ENCODE measurements at regions not wholly inside any gene's neighbourhood (a gene's known extent, or its start where the extent isn't known, plus 50 kb on each side); places are given as distances from the start of the nearest gene placed in this dataset.
"Not testable (repeated sequence)": the region's sequence is repeated elsewhere in the genome, so short reads cannot be mapped to it uniquely, and the experiment has no call there.

- H3K36me3 ChIP-seq (ENCODE audit: control insufficient read depth in 2 of 2, extremely low read depth in 1 of 2, insufficient read depth in 1 of 2, low read length in 1 of 2) = no peaks in the 10 kb centered on the region
- no peaks in the 10 kb centered on the region for H3K9me3 Mint-ChIP-seq
- H3K9me3 ChIP-seq = no peaks in the 10 kb centered on the region
- POLR2A ChIA-PET = interaction anchor here in 1 of 2 donors (0.7 kb wide), 1 partner anchor 72 kb away, joined by 4 read pairs; no protein-coding TSS in a partner anchor
- peaks cover 0 to 3% of the 10 kb centered on the region in 2 donors for H3K27me3 Mint-ChIP-seq
- CTCF ChIA-PET = interaction anchor here in 1 of 2 donors (0.7 kb wide), 2 partner anchors 144 to 599 kb away, joined by 3 read pairs; no protein-coding TSS in a partner anchor
- 98% methylated on average over 6 of the region's 7 CpGs for WGBS (ENCODE audit: insufficient coverage)
- H3K27ac Mint-ChIP-seq = no peak overlapping the region
- no peaks in the 10 kb centered on the region for H3K36me3 Mint-ChIP-seq
- no peaks in the 10 kb centered on the region for H3K27me3 ChIP-seq (replicated peaks in 1 of 2; ENCODE audit: control insufficient read depth in 2 of 2, extremely low read depth in 1 of 2, insufficient read depth in 2 of 2, low read length in 1 of 2)
- ATAC-seq (replicated peaks in 1 of 4) (no peak), DNase-seq (no peak)
- H3K4me3 ChIP-seq (ENCODE audit: control insufficient read depth in 1 of 2, extremely low read depth in 1 of 2, low read length in 1 of 2) = no peak overlapping the region
- no peaks in the 10 kb centered on the region for H3K4me1 ChIP-seq (ENCODE audit: control insufficient read depth in 1 of 2, extremely low read depth in 1 of 2, insufficient read depth in 2 of 2, low read length in 2 of 2)
- no peak overlapping the region for H3K27ac ChIP-seq (ENCODE audit: low read length)
- no peak overlapping the region for H3K4me3 Mint-ChIP-seq
- H3K4me1 Mint-ChIP-seq = peaks cover 0 to 2% (median 0%) of the 10 kb centered on the region in 3 donors
Measured at GRCh38 chr7:3141326-3141725, 97.7 kb upstream of the CARD11 start.

DNA sequence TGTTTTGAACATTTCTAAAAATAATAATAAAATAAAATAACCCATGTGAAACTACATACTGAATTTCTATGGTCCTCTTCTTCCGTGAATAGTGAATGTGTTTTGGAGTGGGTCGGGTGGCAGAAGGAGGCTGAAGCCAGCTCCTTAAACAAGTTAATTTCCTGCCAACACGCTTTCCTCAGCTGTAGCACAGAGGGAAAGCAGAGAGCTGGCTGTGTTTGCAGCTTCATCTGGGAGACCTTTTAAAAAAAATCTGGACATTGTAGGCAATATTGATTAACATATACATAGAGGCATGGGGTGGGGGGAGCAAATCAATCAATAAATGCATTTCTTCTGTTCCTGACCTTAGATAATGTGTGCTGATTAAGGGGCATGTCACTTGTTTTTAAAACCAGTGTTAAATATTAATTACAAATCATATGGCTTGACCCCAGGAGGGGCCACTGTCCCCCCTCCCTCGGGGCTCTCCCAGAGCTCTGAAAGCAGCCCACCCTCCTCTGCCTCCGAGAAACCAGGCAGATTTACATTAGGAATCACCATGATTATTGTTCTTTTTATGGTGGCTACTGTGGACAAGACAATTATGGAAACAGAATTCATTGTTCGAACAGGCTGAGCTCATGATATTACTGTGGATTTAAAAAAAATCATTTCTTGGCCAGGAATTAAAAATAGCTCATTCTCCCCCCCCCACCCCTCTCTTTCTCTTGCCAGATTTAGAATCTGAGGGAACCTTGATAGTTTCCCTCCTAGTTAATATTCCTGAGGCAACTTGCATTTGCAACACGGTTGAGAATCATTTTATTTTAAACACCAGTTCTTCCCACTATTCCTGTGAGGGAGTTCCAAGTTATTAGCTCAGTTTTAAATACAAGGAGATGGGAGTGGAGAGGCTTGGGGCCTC, 100.5 kb upstream of the CARD11 start:
- no peaks in the 10 kb centered on the region for H3K9me3 ChIP-seq
- no peak overlapping the region for H3K4me3 Mint-ChIP-seq
- no peaks in the 10 kb centered on the region for H3K4me1 ChIP-seq (ENCODE audit: control insufficient read depth in 1 of 2, extremely low read depth in 1 of 2, insufficient read depth in 2 of 2, low read length in 2 of 2)
- H3K27ac Mint-ChIP-seq = no peak overlapping the region
- POLR2A ChIA-PET = interaction anchor here in 1 of 2 donors (0.7 kb wide), 1 partner anchor 49 kb away, joined by 17 read pairs; no protein-coding TSS in a partner anchor
- no peak for DNase-seq
- H3K27ac ChIP-seq (ENCODE audit: low read length) = no peak overlapping the region
- no peaks in the 10 kb centered on the region for H3K9me3 Mint-ChIP-seq
- H3K27me3 Mint-ChIP-seq = peaks cover 0 to 3% of the 10 kb centered on the region in 2 donors
- no peak overlapping the region for H3K4me3 ChIP-seq (ENCODE audit: control insufficient read depth in 1 of 2, extremely low read depth in 1 of 2, low read length in 1 of 2)
- no peaks in the 10 kb centered on the region for H3K36me3 Mint-ChIP-seq
- CTCF ChIA-PET = no interaction called here
- peaks cover 0 to 1% of the 10 kb centered on the region in 2 experiments for H3K27me3 ChIP-seq (replicated peaks in 1 of 2; ENCODE audit: control insufficient read depth in 2 of 2, extremely low read depth in 1 of 2, insufficient read depth in 2 of 2, low read length in 1 of 2)
- peaks cover 2 to 7% (median 5%) of the 10 kb centered on the region in 3 donors for H3K4me1 Mint-ChIP-seq
- no CpG with 5 or more reads among the region's 7 CpGs for WGBS (ENCODE audit: insufficient coverage)
- ATAC-seq (replicated peaks in 1 of 4) = no peak
- no peaks in the 10 kb centered on the region for H3K36me3 ChIP-seq (ENCODE audit: control insufficient read depth in 2 of 2, extremely low read depth in 1 of 2, insufficient read depth in 1 of 2, low read length in 1 of 2)

GRCh38 chr7:3144776-3145125, 101.1 kb upstream of the CARD11 start:
- ATAC-seq (replicated peaks in 1 of 4); H3K9me3 ChIP-seq; H3K4me1 Mint-ChIP-seq; H3K27ac Mint-ChIP-seq; CTCF ChIA-PET; H3K27ac ChIP-seq (ENCODE audit: low read length); H3K27me3 Mint-ChIP-seq; POLR2A ChIA-PET; H3K9me3 Mint-ChIP-seq; H3K4me1 ChIP-seq (ENCODE audit: control insufficient read depth in 1 of 2, extremely low read depth in 1 of 2, insufficient read depth in 2 of 2, low read length in 2 of 2); H3K4me3 ChIP-seq (ENCODE audit: control insufficient read depth in 1 of 2, extremely low read depth in 1 of 2, low read length in 1 of 2); H3K27me3 ChIP-seq (replicated peaks in 1 of 2; ENCODE audit: control insufficient read depth in 2 of 2, extremely low read depth in 1 of 2, insufficient read depth in 2 of 2, low read length in 1 of 2); H3K36me3 Mint-ChIP-seq; H3K36me3 ChIP-seq (ENCODE audit: control insufficient read depth in 2 of 2, extremely low read depth in 1 of 2, insufficient read depth in 1 of 2, low read length in 1 of 2); H3K4me3 Mint-ChIP-seq; DNase-seq: not testable (repeated sequence)
- WGBS (ENCODE audit: insufficient coverage) = no CpG with 5 or more reads among the region's 6 CpGs

- ATAC-seq (replicated peaks in 1 of 4) (no peak), DNase-seq (peak in 1 of 35 experiments; percentile 3)
- no peak overlapping the region for H3K27ac ChIP-seq (ENCODE audit: low read length)
- ChIA-PET POLR2A (no interaction called here), CTCF (interaction anchor here in 1 of 2 donors (0.8 kb wide), 1 partner anchor 96 kb away, joined by 3 read pairs; no protein-coding TSS in a partner anchor)
- Mint-ChIP-seq H3K27me3 (peaks cover 0 to 3% of the 10 kb centered on the region in 2 donors), H3K4me1 (peaks cover 0 to 12% (median 11%) of the 10 kb centered on the region in 3 donors), H3K4me3 (no peak overlapping the region), H3K36me3 (no peaks in the 10 kb centered on the region), H3K9me3 (no peaks in the 10 kb centered on the region), H3K27ac (no peak overlapping the region)
- H3K4me1 ChIP-seq (ENCODE audit: control insufficient read depth in 1 of 2, extremely low read depth in 1 of 2, insufficient read depth in 2 of 2, low read length in 2 of 2) = no peaks in the 10 kb centered on the region
- H3K27me3 ChIP-seq (replicated peaks in 1 of 2; ENCODE audit: control insufficient read depth in 2 of 2, extremely low read depth in 1 of 2, insufficient read depth in 2 of 2, low read length in 1 of 2) = peaks cover 0 to 6% of the 10 kb centered on the region in 2 experiments
- WGBS (ENCODE audit: insufficient coverage) = 64% methylated on average over 12 of the region's 18 CpGs
- no peak overlapping the region for H3K4me3 ChIP-seq (ENCODE audit: control insufficient read depth in 1 of 2, extremely low read depth in 1 of 2, low read length in 1 of 2)
- no peaks in the 10 kb centered on the region for H3K9me3 ChIP-seq
- no peaks in the 10 kb centered on the region for H3K36me3 ChIP-seq (ENCODE audit: control insufficient read depth in 2 of 2, extremely low read depth in 1 of 2, insufficient read depth in 1 of 2, low read length in 1 of 2)
Measured at GRCh38 chr7:3146571-3147226, 103.0 kb upstream of the CARD11 start.

DNA sequence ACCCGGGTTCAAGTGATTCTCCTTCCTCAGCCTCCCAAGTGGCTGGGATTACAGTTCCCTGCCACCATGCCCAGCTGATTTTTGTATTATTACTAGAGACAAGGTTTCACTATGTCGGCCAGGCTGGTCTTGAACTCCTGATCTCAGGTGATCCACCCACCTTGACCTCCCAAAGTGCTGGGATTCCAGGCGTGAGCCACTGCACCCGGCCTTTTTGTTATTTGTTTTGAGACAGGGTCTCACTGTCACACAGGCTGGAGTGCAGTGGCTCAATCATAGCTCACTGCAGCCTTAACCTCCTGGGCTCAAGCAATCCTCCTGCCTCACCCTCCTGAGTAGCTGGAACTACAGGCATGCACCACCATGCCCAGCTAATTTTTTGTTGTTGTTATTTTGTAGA, 104.8 kb upstream of the CARD11 start:
- H3K36me3 Mint-ChIP-seq; H3K27me3 ChIP-seq (replicated peaks in 1 of 2; ENCODE audit: control insufficient read depth in 2 of 2, extremely low read depth in 1 of 2, insufficient read depth in 2 of 2, low read length in 1 of 2); H3K27ac ChIP-seq (ENCODE audit: low read length); H3K9me3 ChIP-seq; H3K4me3 ChIP-seq (ENCODE audit: control insufficient read depth in 1 of 2, extremely low read depth in 1 of 2, low read length in 1 of 2); H3K36me3 ChIP-seq (ENCODE audit: control insufficient read depth in 2 of 2, extremely low read depth in 1 of 2, insufficient read depth in 1 of 2, low read length in 1 of 2); CTCF ChIA-PET; H3K27me3 Mint-ChIP-seq; H3K9me3 Mint-ChIP-seq; DNase-seq; H3K27ac Mint-ChIP-seq; H3K4me1 ChIP-seq (ENCODE audit: control insufficient read depth in 1 of 2, extremely low read depth in 1 of 2, insufficient read depth in 2 of 2, low read length in 2 of 2); POLR2A ChIA-PET; ATAC-seq (replicated peaks in 1 of 4); H3K4me3 Mint-ChIP-seq: not testable (repeated sequence)
- WGBS (ENCODE audit: insufficient coverage) = 80% methylated on average over 1 of the region's 4 CpGs
- peaks cover 0 to 12% (median 12%) of the 10 kb centered on the region in 3 donors for H3K4me1 Mint-ChIP-seq

- Histone ChIP-seq H3K9me3 (no peaks in the 10 kb centered on the region), H3K27ac (ENCODE audit: low read length) (no peak overlapping the region), H3K36me3 (ENCODE audit: control insufficient read depth in 2 of 2, extremely low read depth in 1 of 2, insufficient read depth in 1 of 2, low read length in 1 of 2) (no peaks in the 10 kb centered on the region), H3K4me1 (ENCODE audit: control insufficient read depth in 1 of 2, extremely low read depth in 1 of 2, insufficient read depth in 2 of 2, low read length in 2 of 2) (no peaks in the 10 kb centered on the region), H3K4me3 (ENCODE audit: control insufficient read depth in 1 of 2, extremely low read depth in 1 of 2, low read length in 1 of 2) (no peak overlapping the region), H3K27me3 (replicated peaks in 1 of 2; ENCODE audit: control insufficient read depth in 2 of 2, extremely low read depth in 1 of 2, insufficient read depth in 2 of 2, low read length in 1 of 2) (peaks cover 0 to 6% of the 10 kb centered on the region in 2 experiments)
- ATAC-seq (replicated peaks in 1 of 4) (no peak), DNase-seq (no peak)
- no peak overlapping the region for H3K4me3 Mint-ChIP-seq
- H3K4me1 Mint-ChIP-seq = peaks cover under 1 to 18% (median 14%) of the 10 kb centered on the region in 3 donors
- POLR2A ChIA-PET = no interaction called here
- no peaks in the 10 kb centered on the region for H3K36me3 Mint-ChIP-seq
- CTCF ChIA-PET = interaction anchor here in 1 of 2 donors (0.5 kb wide), 1 partner anchor 190 kb away, joined by 3 read pairs; no protein-coding TSS in a partner anchor
- 92% methylated on average over 12 of the region's 13 CpGs for WGBS (ENCODE audit: insufficient coverage)
- no peak overlapping the region for H3K27ac Mint-ChIP-seq
- H3K9me3 Mint-ChIP-seq = no peaks in the 10 kb centered on the region
- H3K27me3 Mint-ChIP-seq = peaks cover 0 to 3% of the 10 kb centered on the region in 2 donors
Measured at GRCh38 chr7:3149231-3149995, 105.7 kb upstream of the CARD11 start.

All from T-cell (primary cell).